ENCODE measurements at regions not wholly inside any gene's neighbourhood (a gene's known extent, or its start where the extent isn't known, plus 50 kb on each side); places are given as distances from the start of the nearest gene placed in this dataset.

- TF ChIP-seq POLR2A (IDR thresholded peaks at IDR 0.05; ENCODE audit: low read length) (no peak), GATA1 (IDR thresholded peaks at IDR 0.05; ENCODE audit: low read depth, low read length) (no peak)
Measured at GRCh38 chr15:93289941-93290617, 201.1 kb upstream of the RGMA start.

Measured in erythroblast (primary cell).